GM19351 (cell line): ENCODE measurements at regions not wholly inside any gene's neighbourhood (a gene's known extent, or its start where the extent isn't known, plus 50 kb on each side); places are given as distances from the start of the nearest gene placed in this dataset.
"Not testable (repeated sequence)": the region's sequence is repeated elsewhere in the genome, so short reads cannot be mapped to it uniquely, and the experiment has no call there.

Source experiments
- ATAC-seq: cut with Tn5 transposase; IDR thresholded peaks from one replicate; pipeline ENCODE4 v1.9.1; 2021; ENCODE audit warnings: mild to moderate bottlenecking, moderate library complexity; ENCODE audit not compliant: unreplicated experiment

DNA sequence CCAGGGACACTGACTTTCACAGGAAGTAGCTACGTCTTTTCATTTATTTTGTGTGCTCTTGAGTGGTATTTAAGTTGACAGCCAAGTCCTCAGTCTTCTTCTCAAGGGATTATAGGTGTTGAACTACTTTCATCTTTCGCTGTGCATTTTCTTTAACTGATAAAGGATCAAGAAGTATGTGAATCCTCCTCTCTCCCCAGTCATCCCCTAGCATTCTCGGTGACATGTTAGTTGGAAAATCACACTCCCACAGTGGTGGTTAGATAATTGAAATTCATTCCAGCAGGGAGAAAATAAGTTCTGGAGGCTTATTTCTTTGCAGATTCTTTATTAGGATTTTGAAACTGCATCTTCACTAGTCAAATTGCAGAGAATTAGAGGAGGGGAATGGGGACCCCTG lies 569.4 kb downstream of the MEI4 start:
- no peak for ATAC-seq

DNA sequence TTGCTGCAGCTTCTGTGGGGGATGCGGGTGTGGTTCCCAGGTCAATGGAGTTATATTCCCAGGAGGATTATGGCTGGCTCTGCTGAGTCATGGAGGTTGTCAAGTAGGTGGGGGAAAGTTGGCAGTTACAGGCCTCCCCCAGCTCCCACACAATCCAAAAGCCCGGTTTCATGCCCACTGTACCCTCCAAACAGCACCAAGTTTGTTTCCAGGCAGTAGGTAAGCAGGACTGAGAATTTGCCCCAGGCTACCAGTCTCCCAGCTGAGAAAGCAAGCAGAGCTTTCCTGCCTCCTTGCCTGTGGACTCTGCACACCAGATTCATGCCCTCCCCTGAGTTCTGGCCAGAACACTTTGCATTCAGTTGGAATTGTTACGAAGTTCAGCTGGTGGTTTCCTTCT lies 578.2 kb downstream of the MEI4 start:
- ATAC-seq: no peak

DNA sequence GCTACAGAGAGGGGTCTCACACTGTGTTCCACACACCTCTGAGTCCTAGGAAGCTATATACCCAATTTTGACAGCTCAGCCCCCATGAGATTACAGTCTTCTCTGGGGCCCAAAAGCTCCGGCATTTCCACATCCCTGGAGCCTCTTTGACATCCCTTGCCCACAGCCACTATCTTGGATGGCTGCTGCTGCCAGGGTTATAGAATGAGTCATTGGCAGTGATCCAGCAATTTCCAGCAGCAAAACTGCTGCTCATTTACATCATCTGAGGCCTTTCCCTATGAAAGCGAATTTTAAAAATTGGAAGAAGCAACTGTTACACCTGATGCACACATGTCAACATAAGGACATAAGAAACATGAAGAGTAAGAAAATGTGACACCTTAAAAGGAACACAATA lies 590.7 kb downstream of the MEI4 start:
- ATAC-seq: no peak

DNA sequence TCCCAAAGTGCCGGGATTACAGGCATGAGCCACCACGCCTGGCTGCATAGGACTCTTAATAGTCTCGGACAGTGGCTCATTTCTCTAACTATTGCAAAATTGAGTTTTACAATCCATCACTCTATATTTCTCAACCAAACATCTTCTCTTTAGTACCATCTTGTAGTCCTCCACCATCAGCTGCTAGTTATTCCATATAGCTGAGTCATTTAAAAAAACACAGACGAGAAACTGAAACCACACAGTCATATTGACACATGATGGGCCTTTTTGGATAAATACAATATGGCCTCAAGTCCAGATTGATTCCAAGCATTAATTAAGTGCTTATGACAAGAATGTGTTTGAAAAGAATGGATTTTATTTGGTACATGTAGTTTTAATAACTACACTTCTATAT lies 599.1 kb downstream of the MEI4 start:
- ATAC-seq: no peak

DNA sequence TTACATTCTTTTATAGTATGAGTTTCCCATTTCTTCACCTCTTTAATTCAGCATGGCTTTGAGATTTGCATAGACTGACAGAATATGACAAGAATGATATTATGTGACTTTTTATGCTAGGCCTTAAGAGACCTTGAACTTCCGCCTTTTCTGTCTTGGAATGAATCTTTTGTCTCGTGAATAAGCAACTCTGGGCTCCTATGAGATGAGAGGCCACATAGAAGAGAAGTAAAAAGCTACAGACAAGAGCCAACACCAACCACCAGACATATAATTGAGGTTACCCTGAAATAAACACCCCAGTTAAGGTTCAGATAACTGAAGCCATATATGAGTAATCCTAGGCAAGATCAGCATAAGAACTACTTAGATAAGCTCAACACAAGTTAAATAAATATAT lies 600.8 kb downstream of the MEI4 start:
- no peak for ATAC-seq

DNA sequence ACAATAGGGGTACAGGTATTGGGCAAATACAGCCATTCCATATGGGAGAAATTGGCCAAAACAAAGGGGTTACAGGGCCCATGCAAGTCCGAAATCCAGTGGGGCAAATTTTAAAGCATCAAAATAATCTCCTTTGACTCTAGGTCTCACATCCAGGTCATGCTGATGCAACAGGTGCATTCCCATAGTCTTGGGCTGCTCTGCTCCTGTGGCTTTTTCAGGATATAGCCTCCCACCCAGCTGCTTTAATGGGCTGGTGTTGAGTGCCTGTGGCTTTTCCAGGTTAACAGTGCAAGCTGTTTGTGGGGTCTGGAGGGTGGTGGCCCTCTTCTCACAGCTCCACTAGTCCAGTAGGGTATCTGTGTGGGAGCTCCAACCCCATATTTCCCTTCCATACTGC lies 607.1 kb downstream of the MEI4 start:
- ATAC-seq: no peak

DNA sequence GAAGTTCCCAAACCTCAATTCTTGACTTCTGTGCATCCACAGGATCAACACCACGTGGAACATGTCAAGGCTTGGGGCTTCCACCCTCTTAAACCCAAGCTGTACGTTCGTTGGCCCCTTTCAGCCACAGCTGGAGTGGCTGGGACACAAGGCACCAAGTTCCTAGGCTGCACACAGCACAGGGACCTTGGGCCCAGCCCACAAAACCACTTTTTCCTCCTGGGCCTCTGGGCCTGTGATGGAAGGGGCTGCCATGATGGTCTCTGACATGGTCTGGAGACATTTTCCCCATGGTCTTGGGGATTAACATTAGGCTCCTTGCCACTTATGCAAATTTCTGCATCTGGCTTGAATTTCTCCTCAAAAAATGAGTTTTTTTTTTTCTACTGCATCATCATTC lies 606.9 kb upstream of the IRAK1BP1 start:
- not testable (repeated sequence) for ATAC-seq

DNA sequence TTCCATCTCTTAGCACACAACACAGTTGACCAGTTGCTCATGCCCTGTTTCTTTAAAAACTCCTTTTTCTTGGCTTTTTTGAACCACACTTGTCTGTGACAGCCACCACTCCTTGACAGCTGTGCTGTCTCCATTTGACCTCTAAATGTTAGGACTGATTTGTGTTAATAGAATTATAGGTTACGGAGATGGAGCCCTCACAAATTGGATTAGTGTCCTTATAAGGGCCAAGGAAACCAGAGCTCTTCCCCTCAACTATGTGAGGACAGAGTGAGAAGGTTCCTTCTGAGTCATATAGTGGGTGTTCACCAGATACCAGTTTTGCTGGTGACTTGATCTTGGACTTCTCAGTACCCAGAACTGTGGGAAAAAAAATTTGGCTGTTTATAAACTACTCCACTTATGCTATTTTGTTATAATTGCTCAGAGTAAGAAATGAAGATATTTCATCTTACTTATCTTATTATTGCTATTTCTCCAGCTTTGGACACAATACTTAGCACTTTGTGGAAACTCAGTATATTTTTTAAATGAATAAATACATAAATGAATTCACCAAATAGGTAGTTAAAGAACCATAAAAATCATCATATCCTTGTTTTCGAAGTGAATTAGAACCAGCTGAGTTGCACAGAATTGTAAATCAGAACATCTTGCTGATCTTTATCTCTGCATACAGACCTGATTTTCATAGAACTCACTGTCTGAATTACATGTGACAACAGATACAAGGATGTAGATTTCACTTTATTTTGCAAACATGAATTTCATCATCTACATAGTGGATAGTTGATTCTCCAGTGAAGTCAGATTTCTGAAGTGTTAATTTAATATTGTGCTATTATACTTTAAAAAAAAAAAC lies 598.5 kb upstream of the IRAK1BP1 start:
- ATAC-seq: no peak

DNA sequence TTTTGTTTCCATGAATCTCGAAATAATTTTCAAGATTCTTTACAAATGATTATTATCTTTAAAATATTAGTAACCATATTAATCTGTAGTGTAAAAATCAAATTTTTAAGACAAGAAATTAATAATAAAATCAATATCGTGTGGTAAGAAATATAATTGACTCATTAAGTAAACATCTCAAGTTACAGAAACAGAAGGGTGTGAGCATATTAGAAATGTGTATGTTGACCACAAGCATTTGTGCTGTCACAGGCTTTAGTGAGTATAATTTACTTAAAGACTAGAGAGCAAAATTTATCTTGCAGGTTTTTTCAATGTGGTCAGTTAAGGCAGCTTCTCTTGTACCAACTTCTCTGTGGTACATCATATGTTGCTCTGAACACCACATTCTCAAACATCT lies 566.5 kb upstream of the IRAK1BP1 start:
- ATAC-seq: no peak

DNA sequence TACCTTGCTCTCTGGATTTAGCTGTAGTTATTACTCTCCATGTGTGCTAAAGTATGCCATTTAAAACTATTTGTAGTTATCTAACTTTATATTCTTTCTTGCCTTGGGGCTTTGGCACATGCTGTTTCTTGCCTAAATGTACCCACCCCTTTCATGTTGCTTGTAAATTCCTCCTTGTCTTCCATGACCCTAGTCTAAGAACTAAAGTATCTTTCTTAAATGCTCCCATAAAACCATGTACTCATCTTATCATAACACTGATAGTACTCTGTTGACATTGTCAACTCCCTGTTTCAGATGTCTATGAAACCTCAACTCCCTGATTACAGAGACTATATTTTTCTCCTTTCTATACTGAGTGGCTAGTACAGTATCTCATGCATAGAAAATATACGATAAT lies 564.9 kb upstream of the IRAK1BP1 start:
- ATAC-seq: no peak

DNA sequence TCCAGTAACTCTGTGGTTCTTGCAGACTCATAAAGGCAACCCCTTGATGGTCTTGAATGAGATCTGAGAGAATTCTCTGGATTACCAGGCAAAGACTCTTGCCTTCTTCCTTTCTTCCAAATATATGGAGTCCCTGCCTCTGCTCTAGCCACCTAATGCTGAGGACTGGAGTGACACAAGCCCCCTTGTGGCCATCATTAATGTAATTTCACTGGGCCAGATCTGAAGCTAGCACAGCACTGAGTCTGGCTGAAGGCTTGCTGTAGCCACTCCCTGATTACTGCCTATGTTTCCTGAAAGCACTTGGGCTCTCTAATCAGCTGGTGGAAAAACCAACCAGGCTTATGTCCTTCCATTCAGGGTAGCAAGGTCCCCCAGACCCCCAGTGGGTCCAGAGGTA lies 559.3 kb upstream of the IRAK1BP1 start:
- ATAC-seq: no peak

DNA sequence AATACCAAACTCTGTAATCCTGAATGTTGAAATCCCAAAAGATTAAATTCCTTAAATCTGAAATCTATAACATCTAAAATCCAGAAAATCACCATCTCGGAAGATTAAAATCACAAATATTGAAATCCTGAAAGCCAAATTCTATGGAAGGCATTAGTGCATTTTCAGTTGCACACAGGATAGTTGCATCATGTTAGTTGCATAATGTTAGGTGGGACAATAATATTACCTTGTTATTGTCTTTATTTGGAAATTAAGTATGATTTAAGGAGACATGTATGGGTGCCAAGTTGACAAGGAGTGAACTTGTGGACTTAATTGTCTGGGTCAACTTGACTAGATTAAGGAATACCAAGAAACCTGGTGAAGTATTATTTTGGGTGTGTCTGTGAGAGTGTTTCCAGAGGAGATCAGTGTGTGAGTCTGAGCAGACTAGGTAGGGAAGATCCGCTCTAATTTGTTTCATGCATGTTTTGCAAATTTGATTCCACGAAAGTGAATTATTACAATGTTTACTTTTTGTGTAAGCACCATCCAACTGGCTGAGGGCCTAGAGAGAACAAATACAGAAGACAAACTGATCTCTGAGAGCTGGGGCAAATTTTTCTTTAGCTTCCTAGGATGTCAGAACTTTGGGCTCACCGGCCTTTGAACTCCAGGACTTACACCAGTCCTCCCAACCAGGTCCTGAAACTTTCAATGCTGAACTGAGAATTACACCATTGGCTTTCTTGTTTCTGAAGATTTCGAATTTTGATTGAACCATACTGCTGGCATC lies 545.1 kb upstream of the IRAK1BP1 start:
- ATAC-seq: no peak

DNA sequence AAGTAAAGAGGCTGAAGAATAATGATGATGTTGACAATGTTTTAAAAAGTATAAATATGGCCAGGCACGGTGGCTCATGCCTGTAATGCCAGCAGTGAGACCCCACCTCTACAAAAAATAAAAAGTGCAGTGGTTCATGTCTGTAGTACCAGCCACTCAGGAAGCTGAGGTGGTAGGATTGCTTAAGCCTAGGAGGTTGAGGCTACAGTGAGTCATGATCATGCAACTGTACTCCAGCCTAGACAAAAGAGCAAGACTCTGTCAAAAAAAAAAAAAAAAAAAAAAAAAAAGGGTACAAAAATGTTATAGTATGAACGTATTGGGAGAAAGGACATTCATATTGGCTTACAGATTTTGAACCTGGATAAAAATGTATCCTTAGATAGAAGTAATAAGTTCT lies 543.1 kb upstream of the IRAK1BP1 start:
- ATAC-seq: no peak

DNA sequence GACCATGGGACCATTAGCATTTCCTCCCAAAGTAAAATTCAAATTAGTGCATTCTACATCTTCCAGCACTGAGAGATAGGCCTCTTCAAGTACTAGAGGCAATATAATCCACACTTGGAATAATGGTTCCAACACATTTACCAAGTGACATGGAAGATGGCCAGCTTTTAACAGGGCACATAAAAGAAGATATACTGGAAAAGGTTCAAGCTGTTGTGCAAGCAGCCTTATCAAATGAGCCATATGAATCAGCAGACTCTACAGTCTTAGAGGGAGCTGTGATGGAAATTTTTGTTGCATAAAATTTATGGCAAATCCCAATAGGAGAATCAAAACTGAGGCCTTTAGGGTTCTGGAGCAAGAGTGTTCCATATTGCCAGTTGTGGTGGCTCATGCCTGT lies 526.6 kb upstream of the IRAK1BP1 start:
- ATAC-seq: no peak

DNA sequence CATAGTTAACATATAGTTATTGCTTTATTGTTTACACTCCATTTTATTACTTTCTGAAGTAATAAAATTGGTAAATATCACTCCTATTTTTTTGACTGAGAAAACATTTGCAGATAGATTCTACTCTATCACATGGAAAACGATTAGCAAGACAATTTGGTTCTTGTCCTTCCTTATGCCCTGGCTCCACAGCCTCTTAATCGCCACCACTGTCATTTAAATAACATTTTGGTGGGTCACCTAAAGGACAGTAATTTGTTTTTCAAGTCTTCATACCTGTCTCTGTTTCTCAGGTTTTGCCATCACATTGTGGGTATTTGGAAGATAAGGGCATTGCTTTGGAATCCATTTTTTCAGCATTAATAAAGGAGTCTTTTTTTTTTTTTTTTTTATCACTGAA lies 521.5 kb upstream of the IRAK1BP1 start:
- ATAC-seq: no peak

DNA sequence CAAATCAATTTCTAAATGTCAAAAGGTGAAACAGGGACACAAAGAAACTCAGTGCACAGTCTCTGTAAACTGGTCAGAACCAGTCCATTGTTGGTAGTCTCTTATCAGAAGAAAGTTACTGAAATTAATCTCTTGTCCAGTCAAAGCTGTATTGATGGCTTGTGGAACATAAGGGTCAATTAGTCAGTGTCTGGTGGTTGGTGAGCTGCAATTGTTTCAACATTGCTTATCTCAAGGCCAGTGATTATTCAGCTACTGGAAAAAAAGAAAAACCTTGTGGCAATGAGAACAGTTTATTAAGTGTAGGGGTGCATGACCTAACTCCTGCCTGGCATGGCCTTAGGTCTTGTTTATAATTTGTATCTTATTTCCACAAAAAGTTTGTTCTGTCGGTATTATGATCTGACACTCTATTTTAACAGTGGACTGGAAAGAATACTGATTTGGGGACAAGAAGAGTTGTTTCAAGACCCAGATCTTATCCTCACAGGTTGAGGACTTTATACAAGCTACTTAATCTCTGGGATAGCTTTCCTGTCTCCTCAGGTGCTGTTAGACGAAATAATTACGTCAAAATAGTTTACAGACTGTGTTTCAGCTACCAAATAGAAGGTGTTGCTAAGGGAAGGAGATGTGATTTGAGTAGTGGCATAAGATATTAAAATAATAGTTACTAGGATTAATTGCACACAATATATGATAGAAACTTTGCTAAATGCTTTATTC lies 520.0 kb upstream of the IRAK1BP1 start:
- no peak for ATAC-seq

DNA sequence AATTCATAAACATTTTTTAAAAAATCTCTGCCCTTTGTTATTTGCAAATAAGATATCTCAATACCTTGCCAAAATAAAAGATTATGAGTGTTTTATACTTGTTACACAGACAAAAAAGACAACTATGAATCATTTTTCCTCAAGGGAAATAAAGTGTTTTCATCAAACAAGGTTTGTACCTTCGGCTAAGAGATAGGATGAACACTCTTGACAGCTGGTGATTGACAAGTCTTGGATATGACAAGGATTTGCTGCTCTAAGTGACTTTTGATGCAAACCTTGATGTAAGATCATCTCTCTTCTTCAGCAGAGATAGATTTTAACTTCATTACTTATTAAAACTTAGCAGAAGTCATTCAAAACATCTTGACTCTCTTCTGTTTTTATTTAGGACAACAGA lies 514.3 kb upstream of the IRAK1BP1 start:
- no peak for ATAC-seq

DNA sequence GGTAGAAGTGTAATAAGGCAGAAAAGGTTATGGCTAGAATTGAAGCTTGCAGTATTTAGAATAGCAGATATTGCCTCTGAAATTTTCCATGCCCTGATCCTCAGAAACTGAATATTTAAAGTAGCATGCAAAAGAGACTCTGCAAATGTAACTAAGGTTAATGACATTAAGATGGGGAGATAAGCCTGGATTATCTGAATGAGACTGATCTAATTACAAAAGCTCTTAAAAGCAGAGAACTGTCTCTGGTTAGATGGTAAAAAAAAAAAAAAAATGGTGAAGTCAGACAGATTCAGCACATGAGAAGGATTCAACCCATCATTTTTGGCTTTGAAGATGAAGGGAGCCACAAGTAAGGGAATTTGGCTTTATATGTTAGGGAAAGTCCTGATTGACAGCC lies 503.7 kb upstream of the IRAK1BP1 start:
- no peak for ATAC-seq

DNA sequence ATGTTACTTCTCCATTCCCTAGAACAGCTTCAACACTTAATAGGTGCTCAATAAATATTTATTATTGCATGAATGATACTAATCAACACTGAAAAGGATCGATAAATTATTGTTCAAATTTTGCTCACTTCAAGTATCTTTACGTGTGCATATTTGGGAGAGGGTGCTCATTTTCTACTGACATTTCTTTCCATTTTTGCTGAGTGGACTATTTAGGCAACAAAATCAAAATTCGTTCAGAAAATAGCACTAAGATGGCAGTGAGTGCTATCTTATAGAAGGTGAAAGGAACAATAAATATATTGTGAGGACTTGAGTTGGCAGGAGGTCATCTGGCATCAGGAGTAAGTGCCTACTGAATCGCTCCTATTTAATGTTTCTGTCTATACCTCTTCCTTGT lies 501.9 kb upstream of the IRAK1BP1 start:
- ATAC-seq: no peak

DNA sequence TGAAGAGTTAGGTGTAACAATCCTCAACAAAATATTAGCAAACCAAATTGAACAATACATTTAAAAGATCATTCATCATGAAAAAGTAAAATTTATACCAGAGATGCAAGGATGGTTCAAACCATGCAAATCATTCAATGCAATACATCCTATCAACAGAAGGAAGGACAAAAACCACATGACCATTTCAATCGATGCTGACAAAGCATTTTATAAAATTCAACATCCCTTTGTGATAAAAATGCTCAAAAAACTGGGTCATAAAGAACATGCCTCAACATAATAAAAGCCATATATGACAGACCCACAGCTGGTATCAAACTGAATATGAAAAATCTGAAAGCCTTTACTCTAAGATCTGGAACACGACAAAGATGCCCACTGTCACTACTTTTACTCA lies 490.3 kb upstream of the IRAK1BP1 start:
- no peak for ATAC-seq

DNA sequence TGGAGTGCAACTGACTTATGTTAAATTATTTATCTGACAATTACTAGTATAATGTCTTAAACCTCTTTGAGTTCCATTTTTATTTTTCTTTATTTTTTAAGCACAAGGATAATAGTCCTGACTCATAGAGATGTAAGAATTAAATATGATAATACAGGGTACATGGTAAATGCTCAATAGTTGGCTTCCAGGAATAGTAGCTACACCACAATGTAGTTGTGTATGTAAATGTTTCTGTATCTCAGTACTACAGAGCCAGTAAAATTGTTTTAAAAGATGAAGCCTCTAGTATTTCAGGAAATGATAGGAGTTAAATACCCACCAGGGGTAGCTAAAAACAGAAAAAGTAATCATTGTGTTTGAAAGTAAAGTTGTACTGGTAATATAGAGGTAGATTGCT lies 487.4 kb upstream of the IRAK1BP1 start:
- ATAC-seq: no peak

DNA sequence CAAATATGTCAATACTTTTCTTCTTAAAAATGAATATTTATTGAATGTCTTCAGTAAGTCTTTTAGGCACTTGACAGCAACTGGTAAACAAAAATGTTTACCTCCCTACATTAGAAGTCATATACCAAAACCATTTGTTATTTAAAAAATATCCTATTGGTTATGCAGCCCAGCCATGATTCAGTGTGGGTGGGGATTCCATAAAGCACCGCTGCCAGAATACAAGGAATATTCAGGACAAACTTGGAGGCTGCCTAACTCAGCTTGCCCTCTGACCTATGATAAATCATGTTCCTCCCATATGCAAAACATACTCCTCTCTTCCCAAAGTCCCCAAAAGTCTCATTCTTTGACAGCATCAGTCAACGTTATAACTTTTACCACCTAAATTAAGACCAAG lies 486.8 kb upstream of the IRAK1BP1 start:
- no peak for ATAC-seq
